Spleen (tissue), 11 donors: ENCODE measurements at regions not wholly inside any gene's neighbourhood (a gene's known extent, or its start where the extent isn't known, plus 50 kb on each side); places are given as distances from the start of the nearest gene placed in this dataset.

Source experiments
- DNase-seq: peaks from one replicate; pipeline ENCODE4 v3.0.0-alpha.2; 2020
- H3K27ac ChIP-seq, 8 donors: fragments of 200-600 bp; sonication (generic) in 7 of 8; 1 replicate in 4 of 8; 2 replicates in 4 of 8; pipeline versions ENCODE4 v1.5.0 to v1.8.0; 2016 to 2021; ENCODE audit warnings: inconsistent platforms in 4 of 8, mild to moderate bottlenecking in 4 of 8, moderate library complexity in 1 of 8
- H3K27me3 ChIP-seq, 7 donors: fragments of 200-600 bp; sonication (generic) in 6 of 7; replicated peaks in 1 of 7; 1 replicate in 4 of 7; 2 replicates in 3 of 7; pipeline versions ENCODE4 v1.5.0 to v1.8.0; 2016 to 2021; ENCODE audit warnings: inconsistent platforms in 3 of 7, mild to moderate bottlenecking in 1 of 7
- H3K36me3 ChIP-seq, 6 donors: fragments of 200-600 bp; sonication (generic) in 5 of 6; 1 replicate in 4 of 6; 2 replicates in 2 of 6; pipeline versions ENCODE4 v1.5.0 to v1.8.0; 2016 to 2021; ENCODE audit warnings: inconsistent platforms in 2 of 6
- H3K4me1 ChIP-seq, 6 donors: fragments of 200-600 bp; sonication (generic) in 5 of 6; 1 replicate in 3 of 6; 2 replicates in 3 of 6; pipeline versions ENCODE4 v1.5.0 to v1.8.0; 2016 to 2021; ENCODE audit warnings: inconsistent platforms in 3 of 6
- H3K4me3 ChIP-seq, 8 donors: fragments of 200-600 bp; sonication (generic) in 7 of 8; 1 replicate in 4 of 8; 2 replicates in 4 of 8; pipeline versions ENCODE4 v1.5.0 to v1.8.0; 2016 to 2021; ENCODE audit warnings: inconsistent platforms in 4 of 8, mild to moderate bottlenecking in 4 of 8, moderate library complexity in 2 of 8
- H3K9me3 ChIP-seq, 8 donors: fragments of 200-600 bp; sonication (generic) in 7 of 8; 1 replicate in 4 of 8; 2 replicates in 4 of 8; pipeline versions ENCODE4 v1.5.0 to v1.8.0; 2016 to 2021; ENCODE audit warnings: inconsistent platforms in 4 of 8
- CTCF ChIP-seq, 11 experiments: fragments of 200-600 bp in 7 of 11; fragments of 450-650 bp in 4 of 11; sonication (generic) in 4 of 11; IDR thresholded peaks in 8 of 11; conservative IDR thresholded peaks in 3 of 11; 1 replicate in 7 of 11; 2 replicates in 4 of 11; pipeline versions ENCODE4 v1.4.0 to v1.8.0; 2016 to 2021; ENCODE audit warnings: antibody characterized with exemption in 11 of 11, inconsistent platforms in 4 of 11, mild to moderate bottlenecking in 1 of 11
- POLR2A ChIP-seq, 3 donors: fragments of 450-650 bp; IDR thresholded peaks; one replicate each; pipeline ENCODE4 v1.5.1; 2017; ENCODE audit warnings: antibody characterized with exemption in 3 of 3, mild to moderate bottlenecking in 1 of 3
- POLR2AphosphoS5 ChIP-seq, 3 donors: sonication (generic); formaldehyde crosslinking; IDR thresholded peaks; one replicate each; pipeline ENCODE4 v1.5.1; 2017; ENCODE audit warnings: antibody characterized with exemption in 3 of 3
- WGBS, 5 donors: extraction: QIAGEN DNeasy Blood & Tissue Kit in 3 of 5; methylation state at CpG; one replicate each; pipeline versions ENCODE4 v1.1.5 to v1.1.7; 2013 to 2018; 5-methylcytosine and 5-hydroxymethylcytosine counted together
- intact Hi-C: fragments of 100-400 bp; cut with DNase I; formaldehyde crosslinking; loops from one replicate; pipeline ENCODE4 v1.15.0; 2023; ENCODE audit warnings: low total_unique reads
- donor health status: healthy with polysubstance abuse.
- donor health status: DM: no; HTN: no; CAD: no; lungs with moderate emphysema.
- donor health status: DM: no; HTN: no; CAD: no.
- donor health status: Bipolar disorder and iron deficiency.
- donor health status: healthy.
- donor health status: DM: no; HTN: no; CAD: no.
- donor health status: DM: yes; HTN: yes; CAD: no.

GRCh38 chr16:87096746-87097333 is 220.4 kb downstream of the C16orf95 start:
- H3K9me3 ChIP-seq: no peaks in the 10 kb centered on the region
- H3K4me3 ChIP-seq: no peak overlapping the region
- intact Hi-C loops: no loop called here
- H3K4me1 ChIP-seq: no peaks in the 10 kb centered on the region
- 87 to 94% (median 91%) methylated on average over 11 of the region's 11 CpGs for WGBS, 5 donors
- DNase-seq: no peak
- H3K27ac ChIP-seq: no peak overlapping the region
- no peaks in the 10 kb centered on the region for H3K36me3 ChIP-seq
- peaks cover 0 to 30% (median 2%) of the 10 kb centered on the region in 7 donors for H3K27me3 ChIP-seq
- TF ChIP-seq POLR2A (IDR thresholded peaks at IDR 0.05): no peak
- TF ChIP-seq CTCF (IDR thresholded peaks at IDR 0.05 in 8 of 11, conservative IDR thresholded peaks at IDR 0.05 in 3 of 11): no peak
- no peak for TF ChIP-seq POLR2AphosphoS5 (IDR thresholded peaks at IDR 0.05)

- TF ChIP-seq CTCF (IDR thresholded peaks at IDR 0.05 in 8 of 11, conservative IDR thresholded peaks at IDR 0.05 in 3 of 11): no peak
- TF ChIP-seq POLR2A (IDR thresholded peaks at IDR 0.05): no peak
- TF ChIP-seq POLR2AphosphoS5 (IDR thresholded peaks at IDR 0.05): no peak
- 89 to 94% (median 92%) methylated on average over 5 of the region's 5 CpGs for WGBS, 5 donors
Observed at GRCh38 chr16:87098361-87098760, 218.8 kb downstream of the C16orf95 start.

GRCh38 chr16:87098976-87099720 is 218.0 kb downstream of the C16orf95 start:
- WGBS, 5 donors: 83 to 91% (median 88%) methylated on average over 9 of the region's 9 CpGs
- H3K9me3 ChIP-seq: peaks cover 0 to 4% (median 0%) of the 10 kb centered on the region in 8 donors
- TF ChIP-seq CTCF (IDR thresholded peaks at IDR 0.05 in 8 of 11, conservative IDR thresholded peaks at IDR 0.05 in 3 of 11) (no peak), POLR2A (IDR thresholded peaks at IDR 0.05) (no peak), POLR2AphosphoS5 (IDR thresholded peaks at IDR 0.05) (no peak)
- H3K27me3 ChIP-seq: peaks cover 0 to 28% (median 2%) of the 10 kb centered on the region in 7 donors
- DNase-seq: no peak
- no peak overlapping the region for H3K27ac ChIP-seq
- H3K4me1 ChIP-seq: no peaks in the 10 kb centered on the region
- no peaks in the 10 kb centered on the region for H3K36me3 ChIP-seq
- intact Hi-C loops: no loop called here
- H3K4me3 ChIP-seq: no peak overlapping the region

More at GRCh38 chr16:87098361-87098760, 218.8 kb downstream of the C16orf95 start:
- no peak overlapping the region for H3K27ac ChIP-seq
- H3K9me3 ChIP-seq: no peaks in the 10 kb centered on the region
- no peaks in the 10 kb centered on the region for H3K4me1 ChIP-seq
- intact Hi-C loops: no loop called here
- peaks cover 0 to 28% (median 2%) of the 10 kb centered on the region in 7 donors for H3K27me3 ChIP-seq
- H3K4me3 ChIP-seq: no peak overlapping the region
- no peak for DNase-seq
- no peaks in the 10 kb centered on the region for H3K36me3 ChIP-seq

- 72 to 82% (median 77%) methylated on average over 11 of the region's 11 CpGs for WGBS, 5 donors
- DNase-seq: no peak
- Histone ChIP-seq H3K27me3 (peaks cover 0 to 33% (median 2%) of the 10 kb centered on the region in 7 donors), H3K4me3 (no peak overlapping the region), H3K4me1 (no peaks in the 10 kb centered on the region), H3K27ac (no peak overlapping the region), H3K9me3 (peaks cover 0 to 8% (median 0%) of the 10 kb centered on the region in 8 donors), H3K36me3 (no peaks in the 10 kb centered on the region)
- TF ChIP-seq POLR2AphosphoS5 (IDR thresholded peaks at IDR 0.05) (no peak), POLR2A (IDR thresholded peaks at IDR 0.05) (no peak), CTCF (IDR thresholded peaks at IDR 0.05 in 8 of 11, conservative IDR thresholded peaks at IDR 0.05 in 3 of 11) (no peak)
- intact Hi-C loops: no loop called here
Observed at GRCh38 chr16:87100306-87101058, 216.7 kb downstream of the C16orf95 start.
